Spleen (tissue), 11 donors: ENCODE measurements at regions not wholly inside any gene's neighbourhood (a gene's known extent, or its start where the extent isn't known, plus 50 kb on each side); places are given as distances from the start of the nearest gene placed in this dataset.

Experiments used
- DNase-seq: peaks from one replicate; pipeline ENCODE4 v3.0.0-alpha.2; 2020
- H3K27ac ChIP-seq, 8 donors: fragments of 200-600 bp; sonication (generic) in 7 of 8; 1 replicate in 4 of 8; 2 replicates in 4 of 8; pipeline versions ENCODE4 v1.5.0 to v1.8.0; 2016 to 2021; ENCODE audit warnings: inconsistent platforms in 4 of 8, mild to moderate bottlenecking in 4 of 8, moderate library complexity in 1 of 8
- H3K27me3 ChIP-seq, 7 donors: fragments of 200-600 bp; sonication (generic) in 6 of 7; replicated peaks in 1 of 7; 1 replicate in 4 of 7; 2 replicates in 3 of 7; pipeline versions ENCODE4 v1.5.0 to v1.8.0; 2016 to 2021; ENCODE audit warnings: inconsistent platforms in 3 of 7, mild to moderate bottlenecking in 1 of 7
- H3K36me3 ChIP-seq, 6 donors: fragments of 200-600 bp; sonication (generic) in 5 of 6; 1 replicate in 4 of 6; 2 replicates in 2 of 6; pipeline versions ENCODE4 v1.5.0 to v1.8.0; 2016 to 2021; ENCODE audit warnings: inconsistent platforms in 2 of 6
- H3K4me1 ChIP-seq, 6 donors: fragments of 200-600 bp; sonication (generic) in 5 of 6; 1 replicate in 3 of 6; 2 replicates in 3 of 6; pipeline versions ENCODE4 v1.5.0 to v1.8.0; 2016 to 2021; ENCODE audit warnings: inconsistent platforms in 3 of 6
- H3K4me3 ChIP-seq, 8 donors: fragments of 200-600 bp; sonication (generic) in 7 of 8; 1 replicate in 4 of 8; 2 replicates in 4 of 8; pipeline versions ENCODE4 v1.5.0 to v1.8.0; 2016 to 2021; ENCODE audit warnings: inconsistent platforms in 4 of 8, mild to moderate bottlenecking in 4 of 8, moderate library complexity in 2 of 8
- H3K9me3 ChIP-seq, 8 donors: fragments of 200-600 bp; sonication (generic) in 7 of 8; 1 replicate in 4 of 8; 2 replicates in 4 of 8; pipeline versions ENCODE4 v1.5.0 to v1.8.0; 2016 to 2021; ENCODE audit warnings: inconsistent platforms in 4 of 8
- CTCF ChIP-seq, 11 experiments: fragments of 200-600 bp in 7 of 11; fragments of 450-650 bp in 4 of 11; sonication (generic) in 4 of 11; IDR thresholded peaks in 8 of 11; conservative IDR thresholded peaks in 3 of 11; 1 replicate in 7 of 11; 2 replicates in 4 of 11; pipeline versions ENCODE4 v1.4.0 to v1.8.0; 2016 to 2021; ENCODE audit warnings: antibody characterized with exemption in 11 of 11, inconsistent platforms in 4 of 11, mild to moderate bottlenecking in 1 of 11
- POLR2A ChIP-seq, 3 donors: fragments of 450-650 bp; IDR thresholded peaks; one replicate each; pipeline ENCODE4 v1.5.1; 2017; ENCODE audit warnings: antibody characterized with exemption in 3 of 3, mild to moderate bottlenecking in 1 of 3
- POLR2AphosphoS5 ChIP-seq, 3 donors: sonication (generic); formaldehyde crosslinking; IDR thresholded peaks; one replicate each; pipeline ENCODE4 v1.5.1; 2017; ENCODE audit warnings: antibody characterized with exemption in 3 of 3
- WGBS, 5 donors: extraction: QIAGEN DNeasy Blood & Tissue Kit in 3 of 5; methylation state at CpG; one replicate each; pipeline versions ENCODE4 v1.1.5 to v1.1.7; 2013 to 2018; 5-methylcytosine and 5-hydroxymethylcytosine counted together
- intact Hi-C: fragments of 100-400 bp; cut with DNase I; formaldehyde crosslinking; loops from one replicate; pipeline ENCODE4 v1.15.0; 2023; ENCODE audit warnings: low total_unique reads
- donor health status: healthy with polysubstance abuse.
- donor health status: DM: no; HTN: no; CAD: no; lungs with moderate emphysema.
- donor health status: DM: no; HTN: no; CAD: no.
- donor health status: Bipolar disorder and iron deficiency.
- donor health status: healthy.
- donor health status: DM: no; HTN: no; CAD: no.
- donor health status: DM: yes; HTN: yes; CAD: no.

DNA sequence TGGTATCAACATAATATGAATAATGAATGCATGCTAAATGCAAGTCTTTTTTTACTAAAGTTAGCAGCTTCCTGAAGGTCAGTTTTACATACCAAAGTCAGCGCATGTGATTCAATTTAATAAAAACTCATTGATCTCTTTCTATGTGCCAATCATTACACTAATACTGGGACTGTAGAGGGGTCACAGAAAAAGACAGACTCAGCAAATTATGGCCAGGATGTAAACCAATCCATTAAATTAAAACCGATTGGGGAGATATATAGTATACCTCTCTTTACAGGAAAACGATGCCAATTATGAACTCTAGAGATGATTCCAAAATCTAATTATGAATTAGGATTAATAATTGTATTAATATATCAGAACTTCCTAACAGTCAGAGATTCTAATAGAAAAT, 624.4 kb upstream of the PCDH20 start:
- Histone ChIP-seq H3K4me3 (no peak overlapping the region), H3K27ac (no peak overlapping the region), H3K4me1 (no peaks in the 10 kb centered on the region), H3K27me3 (no peaks in the 10 kb centered on the region), H3K36me3 (no peaks in the 10 kb centered on the region), H3K9me3 (peaks cover 0 to 4% (median 0%) of the 10 kb centered on the region in 8 donors)
- TF ChIP-seq POLR2AphosphoS5 (IDR thresholded peaks at IDR 0.05) (no peak), CTCF (IDR thresholded peaks at IDR 0.05 in 8 of 11, conservative IDR thresholded peaks at IDR 0.05 in 3 of 11) (no peak), POLR2A (IDR thresholded peaks at IDR 0.05) (no peak)
- intact Hi-C loops, result no loop called here
- WGBS, 5 donors, result 58 to 84% (median 76%) methylated on average over 3 of the region's 3 CpGs
- no peak for DNase-seq

- TF ChIP-seq POLR2AphosphoS5 (IDR thresholded peaks at IDR 0.05), result no peak
- TF ChIP-seq CTCF (IDR thresholded peaks at IDR 0.05 in 8 of 11, conservative IDR thresholded peaks at IDR 0.05 in 3 of 11), result no peak
- Histone ChIP-seq H3K4me3 (no peak overlapping the region), H3K36me3 (no peaks in the 10 kb centered on the region), H3K27me3 (no peaks in the 10 kb centered on the region), H3K4me1 (no peaks in the 10 kb centered on the region), H3K9me3 (no peaks in the 10 kb centered on the region), H3K27ac (no peak overlapping the region)
- DNase-seq, result no peak
- intact Hi-C loops, result no loop called here
- 82 to 95% (median 85%) methylated on average over 1 of the region's 1 CpG for WGBS, 5 donors
These were observed 622.6 kb upstream of the PCDH20 start for GRCh38 chr13:62038214-62038613.

- DNase-seq, result no peak
- H3K27me3 ChIP-seq, result no peaks in the 10 kb centered on the region
- no peak overlapping the region for H3K27ac ChIP-seq
- no peak overlapping the region for H3K4me3 ChIP-seq
- no peaks in the 10 kb centered on the region for H3K4me1 ChIP-seq
- H3K9me3 ChIP-seq, result no peaks in the 10 kb centered on the region
- TF ChIP-seq POLR2A (IDR thresholded peaks at IDR 0.05) (no peak), POLR2AphosphoS5 (IDR thresholded peaks at IDR 0.05) (no peak), CTCF (IDR thresholded peaks at IDR 0.05 in 8 of 11, conservative IDR thresholded peaks at IDR 0.05 in 3 of 11) (no peak)
- WGBS, 5 donors, result 48 to 59% (median 51%) methylated on average over 2 of the region's 2 CpGs
- intact Hi-C loops, result no loop called here
- no peaks in the 10 kb centered on the region for H3K36me3 ChIP-seq
These were observed 620.3 kb upstream of the PCDH20 start for GRCh38 chr13:62035981-62036380.

- Histone ChIP-seq H3K4me1 (no peaks in the 10 kb centered on the region), H3K4me3 (no peak overlapping the region), H3K9me3 (no peaks in the 10 kb centered on the region), H3K27me3 (no peaks in the 10 kb centered on the region), H3K36me3 (no peaks in the 10 kb centered on the region), H3K27ac (no peak overlapping the region)
- WGBS, 5 donors, result 65 to 73% (median 67%) methylated on average over 4 of the region's 4 CpGs
- TF ChIP-seq POLR2AphosphoS5 (IDR thresholded peaks at IDR 0.05), result no peak
- no peak for TF ChIP-seq CTCF (IDR thresholded peaks at IDR 0.05 in 8 of 11, conservative IDR thresholded peaks at IDR 0.05 in 3 of 11)
- no peak for TF ChIP-seq POLR2A (IDR thresholded peaks at IDR 0.05)
- DNase-seq, result no peak
- intact Hi-C loops, result no loop called here
These were observed 618.3 kb upstream of the PCDH20 start for GRCh38 chr13:62033934-62034333.
